Ovary (tissue), 7 donors: ENCODE measurements at regions not wholly inside any gene's neighbourhood (a gene's known extent, or its start where the extent isn't known, plus 50 kb on each side); places are given as distances from the start of the nearest gene placed in this dataset.
"Not testable (repeated sequence)": the region's sequence is repeated elsewhere in the genome, so short reads cannot be mapped to it uniquely, and the experiment has no call there.

Experiments
- DNase-seq, 5 donors: peaks; one replicate each; pipeline ENCODE4 v3.0.0-alpha.2; 2019 to 2020
- H3K27ac ChIP-seq, 2 donors: fragments of 200-600 bp; one replicate each; pipeline versions ENCODE4 v1.5.1 to v1.8.0; 2019 to 2022
- H3K27me3 ChIP-seq: fragments of 200-600 bp; one replicate; pipeline ENCODE4 v1.8.0; 2022
- H3K36me3 ChIP-seq: fragments of 200-600 bp; sonication (generic); one replicate; pipeline ENCODE4 v1.5.1; 2019
- H3K4me1 ChIP-seq: one replicate; pipeline ENCODE4 v1.8.1; 2013; ENCODE audit warnings: mild to moderate bottlenecking, moderate library complexity; ENCODE audit not compliant: insufficient read depth
- H3K4me3 ChIP-seq: fragments of 200-600 bp; sonication (generic); one replicate; pipeline ENCODE4 v1.5.1; 2017
- H3K9me3 ChIP-seq, 2 donors: fragments of 200-600 bp in 1 of 2; sonication (generic) in 1 of 2; one replicate each; pipeline versions ENCODE4 v1.5.1 to v1.8.1; 2013 to 2019; ENCODE audit warnings: mild to moderate bottlenecking in 1 of 2, moderate library complexity in 1 of 2
- CTCF ChIP-seq, 3 donors: fragments of 450-650 bp in 2 of 3; fragments of 200-600 bp in 1 of 3; IDR thresholded peaks; one replicate each; pipeline versions ENCODE4 v1.5.1 to v1.8.0; 2016 to 2022; ENCODE audit warnings: antibody characterized with exemption in 3 of 3, mild to moderate bottlenecking in 1 of 3
- EP300 ChIP-seq: sonication (generic); formaldehyde crosslinking; IDR thresholded peaks from one replicate; pipeline ENCODE4 v1.6.1; 2017; ENCODE audit warnings: antibody characterized with exemption
- POLR2A ChIP-seq: fragments of 450-650 bp; IDR thresholded peaks from one replicate; pipeline ENCODE4 v1.6.1; 2017; ENCODE audit warnings: antibody characterized with exemption, mild to moderate bottlenecking, moderate library complexity
- WGBS, 3 donors: extraction: QIAGEN DNeasy Blood & Tissue Kit in 1 of 3; methylation state at CpG; one replicate each; pipeline versions ENCODE4 v1.1.5 to v1.1.7; 2013 to 2017; 5-methylcytosine and 5-hydroxymethylcytosine counted together
- intact Hi-C, 4 donors: fragments of 100-400 bp; cut with DNase I; formaldehyde crosslinking; loops; one replicate each; pipeline versions ENCODE4 v1.11.0 to v1.15.1; 2022 to 2023
- donor health status: DM: no; HTN: no; CAD: no; lungs with moderate emphysema.
- donor health status: DM: no; HTN: no; CAD: no.
- donor health status: Bipolar disorder and iron deficiency.
- donor health status: DM: no; HTN: no; CAD: no.
- donor health status: DM: yes; HTN: yes; CAD: no.

DNA sequence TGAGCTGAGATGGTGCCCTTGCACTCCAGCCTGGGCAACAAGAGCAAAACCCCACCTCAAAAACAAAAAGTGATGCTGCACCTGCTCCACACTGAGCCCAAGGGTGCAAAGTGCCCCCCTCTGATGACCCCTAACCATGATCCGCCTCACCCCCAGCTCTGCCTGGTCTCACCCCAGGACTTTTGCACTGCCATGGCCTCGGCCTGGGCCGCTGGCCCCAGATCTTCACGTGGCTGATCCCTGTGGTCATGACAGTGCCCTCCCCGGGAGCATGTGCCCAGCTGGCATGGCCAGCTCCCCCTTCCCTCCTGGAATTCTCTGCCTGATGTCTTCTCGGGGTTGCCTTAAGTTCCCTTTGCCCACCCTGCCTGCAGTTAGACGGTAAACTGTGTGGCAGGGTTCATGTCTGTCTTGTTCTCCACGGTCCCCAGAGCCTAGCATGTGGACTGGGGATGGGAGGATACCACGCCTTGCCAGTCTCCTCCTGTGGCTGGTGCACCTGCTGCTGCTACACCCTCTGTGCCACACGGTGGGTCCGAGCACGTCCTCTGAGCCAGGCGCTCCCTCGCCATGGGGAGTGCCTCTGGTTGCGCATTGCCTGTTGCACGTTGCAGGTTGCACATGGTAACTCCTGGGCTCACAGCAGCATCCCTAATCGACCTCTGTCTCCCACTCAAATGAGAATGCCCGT is 77.4 kb upstream of the PPP1R26 start:
- Histone ChIP-seq H3K9me3 (no peaks in the 10 kb centered on the region), H3K4me1 (no peaks in the 10 kb centered on the region), H3K4me3 (no peak overlapping the region), H3K27ac (no peak overlapping the region), H3K27me3 (no peaks in the 10 kb centered on the region), H3K36me3 (no peaks in the 10 kb centered on the region)
- WGBS, 3 donors, result 73 to 81% (median 76%) methylated on average over 18 of the region's 18 CpGs
- no peak for DNase-seq
- no peak for TF ChIP-seq EP300
- no peak for TF ChIP-seq POLR2A
- no peak for TF ChIP-seq CTCF (IDR thresholded peaks at IDR 0.05)
- intact Hi-C loops, result no loop called here

DNA sequence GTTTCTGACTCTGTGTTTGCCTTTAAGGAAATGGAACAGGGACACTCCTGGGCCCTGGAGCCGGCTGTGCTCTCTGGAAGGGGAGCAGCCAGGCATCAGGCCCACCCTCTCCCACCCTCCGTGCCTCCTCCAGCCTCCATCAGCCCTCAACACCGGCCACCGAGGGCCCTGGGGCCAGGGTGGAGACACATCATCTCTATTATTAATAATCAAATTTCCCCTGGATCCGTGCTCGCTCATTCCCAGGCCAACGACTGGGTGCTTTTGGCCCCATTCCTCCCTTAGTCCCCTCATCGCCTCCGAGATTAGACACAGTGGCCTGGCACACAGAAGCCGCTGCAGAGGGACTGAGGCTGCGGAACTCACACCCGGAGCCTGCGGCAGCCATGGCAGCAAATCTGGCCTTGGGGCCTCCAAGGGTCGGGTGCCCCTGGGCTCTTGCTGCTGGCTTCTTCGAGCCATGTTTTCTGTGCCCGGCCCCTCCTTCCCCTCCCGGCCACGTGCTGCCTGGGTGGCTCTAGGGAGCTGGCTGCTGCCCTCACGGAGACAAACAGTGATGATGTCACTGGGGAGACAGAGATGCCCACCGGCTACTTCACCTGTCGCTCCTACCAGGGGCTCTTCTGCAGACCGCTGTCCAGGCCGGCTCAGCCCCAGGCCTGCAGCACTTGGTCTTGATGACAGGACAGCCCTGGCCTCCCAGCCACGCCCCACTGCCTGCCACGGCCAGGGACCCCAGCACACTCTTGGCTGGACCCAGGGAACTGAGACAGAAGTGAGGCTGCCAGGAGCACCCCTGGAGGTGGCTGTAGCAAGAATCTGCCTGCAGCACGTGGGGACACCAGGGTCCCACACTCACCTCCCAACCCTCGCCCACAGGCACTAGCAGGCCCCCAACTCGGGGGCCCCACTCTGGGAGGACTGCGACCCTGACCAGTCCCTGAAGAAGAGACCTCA is 76.6 kb upstream of the PPP1R26 start:
- no peaks in the 10 kb centered on the region for H3K27me3 ChIP-seq
- 65 to 79% (median 75%) methylated on average over 29 of the region's 29 CpGs for WGBS, 3 donors
- intact Hi-C loops, result no loop called here

DNA sequence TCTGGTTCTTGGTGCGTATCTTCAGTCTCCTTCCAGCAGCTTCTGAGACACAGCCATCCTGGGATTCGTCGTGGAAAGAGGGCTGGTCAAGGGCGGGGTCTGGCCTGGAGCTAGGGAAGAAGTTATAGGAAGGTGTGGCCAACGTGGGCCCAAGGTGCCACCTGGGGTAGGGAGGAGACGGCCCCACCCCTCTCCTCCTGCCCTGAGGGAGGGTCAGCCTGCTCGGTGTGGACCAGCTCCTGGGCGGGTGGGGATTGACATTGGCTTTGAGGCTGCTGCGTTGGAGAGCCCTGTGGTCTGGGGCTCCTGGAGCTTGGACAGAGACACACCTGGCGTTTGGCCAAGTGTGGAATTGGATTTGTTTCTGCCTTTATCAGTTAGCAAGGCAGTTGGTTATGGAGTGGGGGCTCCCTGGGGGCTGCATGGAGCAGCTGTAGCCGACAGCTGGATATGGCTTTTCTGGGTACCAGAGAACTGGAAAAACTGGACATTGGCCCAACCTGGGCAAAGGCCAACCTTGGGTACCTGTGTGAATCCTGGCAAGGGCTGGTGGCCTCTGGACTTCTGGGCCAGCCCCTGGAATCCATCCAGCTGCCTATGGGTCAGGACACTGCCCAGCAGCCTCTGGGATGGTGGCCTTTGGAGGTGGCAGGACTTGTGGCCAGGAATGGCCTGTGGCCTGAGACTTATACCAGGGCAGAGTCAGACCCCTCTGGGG is 75.7 kb upstream of the PPP1R26 start:
- Histone ChIP-seq H3K36me3 (no peaks in the 10 kb centered on the region), H3K4me3 (no peak overlapping the region), H3K9me3 (no peaks in the 10 kb centered on the region), H3K27me3 (no peaks in the 10 kb centered on the region), H3K27ac (no peak overlapping the region), H3K4me1 (no peaks in the 10 kb centered on the region)
- DNase-seq, result no peak
- 19 to 29% (median 27%) methylated on average over 11 of the region's 11 CpGs for WGBS, 3 donors
- TF ChIP-seq CTCF (IDR thresholded peaks at IDR 0.05) (no peak), EP300 (no peak), POLR2A (no peak)
- intact Hi-C loops, result no loop called here

More for the DNA sequence above, 76.6 kb upstream of the PPP1R26 start:
- no peaks in the 10 kb centered on the region for H3K36me3 ChIP-seq
- H3K4me1 ChIP-seq, result no peaks in the 10 kb centered on the region
- no peak for TF ChIP-seq POLR2A
- no peak for TF ChIP-seq EP300
- no peak for TF ChIP-seq CTCF (IDR thresholded peaks at IDR 0.05)
- no peak for DNase-seq
- no peak overlapping the region for H3K4me3 ChIP-seq
- no peak overlapping the region for H3K27ac ChIP-seq
- no peaks in the 10 kb centered on the region for H3K9me3 ChIP-seq

DNA sequence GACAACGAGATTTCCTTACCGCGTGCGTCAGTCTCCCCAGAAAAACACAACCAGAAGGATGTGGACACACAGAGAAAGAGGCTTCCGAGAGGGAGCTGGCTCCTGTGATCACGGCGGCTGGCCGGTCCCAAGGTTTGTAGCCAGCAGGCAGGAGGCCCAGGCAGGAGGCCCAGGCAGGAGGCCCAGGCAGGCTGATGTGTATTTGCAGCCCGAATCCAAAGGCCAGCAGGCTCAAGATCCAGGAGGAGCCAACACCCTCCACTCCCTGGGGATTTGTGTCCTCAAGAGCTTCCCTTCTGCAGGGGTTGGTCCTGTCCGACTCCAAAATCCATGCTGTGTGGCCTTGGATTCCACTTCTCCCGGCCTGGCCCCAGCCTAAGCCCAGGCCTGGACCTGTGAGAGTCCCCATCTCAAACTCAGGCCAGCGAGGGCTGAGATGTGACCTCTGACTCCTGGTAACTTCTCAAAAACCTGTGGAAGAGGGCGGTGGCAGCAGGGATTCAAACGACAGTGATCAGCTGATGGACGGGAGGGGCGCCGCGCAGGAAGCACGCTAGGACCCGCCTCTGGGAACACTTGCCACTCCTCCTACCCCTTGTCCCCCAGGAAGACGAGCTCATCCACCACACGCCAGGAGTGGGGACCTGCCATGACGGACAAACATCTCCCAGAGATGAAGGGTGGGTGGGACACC is 75.0 kb upstream of the PPP1R26 start:
- Histone ChIP-seq H3K36me3 (no peaks in the 10 kb centered on the region), H3K4me1 (no peaks in the 10 kb centered on the region), H3K9me3 (no peaks in the 10 kb centered on the region), H3K4me3 (no peak overlapping the region), H3K27me3 (no peaks in the 10 kb centered on the region), H3K27ac (no peak overlapping the region)
- intact Hi-C loops, result no loop called here
- no peak for TF ChIP-seq CTCF (IDR thresholded peaks at IDR 0.05)
- TF ChIP-seq EP300, result no peak
- TF ChIP-seq POLR2A, result no peak
- WGBS, 3 donors, result 82 to 86% (median 83%) methylated on average over 23 of the region's 23 CpGs
- no peak for DNase-seq

DNA sequence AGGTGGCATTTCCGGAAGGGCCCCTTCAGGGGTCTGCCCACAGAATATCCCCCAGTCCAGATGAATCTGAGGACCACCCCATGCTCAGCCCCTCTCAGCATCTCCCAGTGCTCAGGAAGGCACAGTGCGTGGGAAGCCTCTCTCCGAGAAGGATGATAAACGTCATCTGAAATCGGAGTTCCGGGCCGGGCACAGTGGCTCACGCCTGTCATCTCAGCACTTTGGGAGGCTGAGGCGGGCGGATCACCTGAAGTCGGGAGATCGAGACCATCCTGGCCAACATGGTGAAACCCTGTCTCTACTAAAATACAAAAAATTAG is 74.5 kb upstream of the PPP1R26 start:
- DNase-seq, H3K4me1 ChIP-seq, H3K27me3 ChIP-seq, H3K36me3 ChIP-seq, H3K4me3 ChIP-seq, intact Hi-C loops, H3K9me3 ChIP-seq, H3K27ac ChIP-seq: not testable (repeated sequence)
- WGBS, 3 donors, result 90 to 94% (median 92%) methylated on average over 12 of the region's 12 CpGs
